GM12874 (cell line): ENCODE measurements at regions not wholly inside any gene's neighbourhood (a gene's known extent, or its start where the extent isn't known, plus 50 kb on each side); places are given as distances from the start of the nearest gene placed in this dataset.

Source experiments
- CTCF ChIP-seq: IDR thresholded peaks from 2 replicates; pipeline ENCODE4 v1.5.1; 2011; ENCODE audit warnings: low read depth, mild to moderate bottlenecking, control low read depth, low read length, moderate library complexity; ENCODE audit not compliant: insufficient read depth

DNA sequence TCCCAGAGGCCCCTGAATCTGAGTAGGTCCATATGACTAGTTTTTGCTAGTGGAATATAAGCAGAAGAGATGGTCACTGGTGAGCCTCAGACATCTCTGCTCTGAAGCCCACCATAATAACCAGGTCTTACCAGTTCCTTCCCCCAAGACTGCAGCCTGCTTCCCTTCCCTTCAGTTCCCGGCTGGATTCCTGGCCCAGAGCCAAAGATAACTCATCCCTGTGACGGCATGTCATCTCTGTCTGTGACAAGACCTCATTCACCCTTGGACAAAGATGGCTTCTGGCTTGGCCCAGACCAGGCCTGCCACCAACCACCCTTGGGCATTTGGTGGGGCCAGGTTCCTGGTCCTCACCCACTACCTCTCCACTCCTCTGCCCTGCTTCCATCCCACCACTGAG lies 145.5 kb upstream of the TOP1 start:
- TF ChIP-seq CTCF: no peak

DNA sequence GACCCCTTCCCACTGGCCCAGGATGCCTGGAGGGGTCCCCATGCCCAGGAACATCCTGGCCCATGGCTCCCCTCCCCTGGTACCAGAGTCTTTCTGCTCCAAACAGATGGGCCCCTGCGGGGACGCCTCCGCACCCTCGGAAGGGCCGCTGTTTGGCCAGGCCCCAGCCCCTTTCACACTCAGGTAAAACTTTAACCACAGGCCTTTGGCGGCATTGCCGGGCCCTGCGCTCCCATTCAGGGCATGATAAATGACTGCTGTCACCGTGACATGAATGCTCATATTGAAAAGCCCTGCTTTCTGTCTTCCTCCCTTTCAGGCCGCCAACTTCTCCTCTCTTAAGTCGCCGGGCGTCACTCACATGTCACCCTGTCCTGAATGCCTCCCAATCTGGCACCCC lies 141.5 kb upstream of the TOP1 start:
- no peak for TF ChIP-seq CTCF

GRCh38 chr20:40890181-40890580 lies 138.4 kb upstream of the TOP1 start:
- TF ChIP-seq CTCF: no peak

DNA sequence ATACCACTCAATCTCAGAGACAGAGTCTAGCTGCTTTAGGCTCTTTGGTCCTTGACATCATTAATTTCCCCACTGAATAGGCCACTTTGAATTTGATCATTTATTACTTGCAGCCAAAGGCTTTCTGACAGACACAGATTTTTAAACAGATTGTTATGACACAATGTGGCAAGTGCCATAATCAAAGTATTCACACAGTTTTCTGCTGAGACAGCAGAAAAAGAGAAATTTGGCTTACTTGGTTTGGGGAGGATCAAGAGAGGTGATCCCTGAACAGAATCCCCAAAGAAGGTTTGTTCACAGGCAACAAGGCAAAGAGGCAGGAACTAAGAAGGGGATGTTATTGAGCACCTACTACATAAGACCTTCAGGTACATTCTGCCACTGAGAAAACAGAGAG lies 138.0 kb upstream of the TOP1 start:
- TF ChIP-seq CTCF: no peak

DNA sequence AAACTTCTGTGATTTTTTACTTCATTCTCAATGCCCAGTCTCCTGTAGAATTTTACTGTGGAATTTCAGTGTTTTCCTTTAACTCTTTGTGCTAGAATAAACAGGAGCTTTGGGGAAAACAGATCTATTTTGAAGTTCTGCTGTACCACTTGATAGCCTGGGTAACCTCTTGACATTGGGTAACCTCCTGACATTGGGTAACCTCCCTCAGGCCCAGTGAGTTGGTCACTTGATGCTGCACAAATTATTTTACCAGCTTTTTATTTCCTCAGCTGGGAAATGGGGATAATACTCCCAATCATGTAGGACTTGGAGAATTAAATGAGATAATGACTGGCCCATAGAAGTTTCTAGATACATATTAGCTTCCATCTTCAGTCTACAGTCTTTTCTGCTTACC lies 137.3 kb upstream of the TOP1 start:
- TF ChIP-seq CTCF: no peak

- no peak for TF ChIP-seq CTCF
Observed at GRCh38 chr20:40892642-40893041, 136.0 kb upstream of the TOP1 start.

- TF ChIP-seq CTCF: no peak
Observed at GRCh38 chr20:40893610-40894236, 134.9 kb upstream of the TOP1 start.

DNA sequence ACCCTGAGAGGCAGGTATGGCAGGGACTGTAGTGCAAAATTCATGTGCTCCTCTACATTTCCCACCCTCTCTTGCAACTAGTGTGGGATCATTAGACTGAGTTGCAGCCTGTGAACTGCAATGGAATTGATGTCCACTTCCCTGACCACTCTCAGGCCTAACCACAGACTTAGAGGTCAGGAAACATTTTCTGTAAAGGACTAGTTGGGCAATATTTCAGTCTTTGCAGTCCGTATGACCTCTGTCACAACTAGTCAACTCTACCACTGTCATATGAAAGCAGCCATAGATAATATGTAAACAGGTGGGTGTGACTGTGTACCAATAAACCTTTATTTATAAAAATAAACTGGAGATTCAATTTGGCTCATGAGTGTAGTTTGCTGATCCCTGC lies 134.4 kb upstream of the TOP1 start:
- no peak for TF ChIP-seq CTCF
